Thyroid gland (tissue), 4 donors: ENCODE measurements at regions not wholly inside any gene's neighbourhood (a gene's known extent, or its start where the extent isn't known, plus 50 kb on each side); places are given as distances from the start of the nearest gene placed in this dataset.

Experiments
- DNase-seq, 2 donors: peaks; one replicate each; pipeline ENCODE4 v3.0.0-alpha.2; 2019
- H3K27ac ChIP-seq, 3 donors: fragments of 200-600 bp; sonication (generic); 1 replicate in 2 of 3; 2 replicates in 1 of 3; pipeline ENCODE4 v1.5.1; 2016 to 2019; ENCODE audit warnings: mild to moderate bottlenecking in 1 of 3, moderate library complexity in 1 of 3
- H3K27me3 ChIP-seq: fragments of 200-600 bp; sonication (generic); one replicate; pipeline ENCODE4 v1.5.1; 2019
- H3K36me3 ChIP-seq, 2 donors: fragments of 200-600 bp; sonication (generic); one replicate each; pipeline ENCODE4 v1.5.1; 2016 to 2019
- H3K4me1 ChIP-seq, 2 donors: fragments of 200-600 bp; sonication (generic); one replicate each; pipeline ENCODE4 v1.5.1; 2017 to 2019
- H3K4me3 ChIP-seq, 3 donors: fragments of 200-600 bp; sonication (generic); replicated peaks in 1 of 3; 1 replicate in 2 of 3; 2 replicates in 1 of 3; pipeline ENCODE4 v1.5.1; 2016; ENCODE audit warnings: mild to moderate bottlenecking in 1 of 3
- H3K9me3 ChIP-seq: fragments of 200-600 bp; sonication (generic); one replicate; pipeline ENCODE4 v1.5.1; 2017
- POLR2A ChIP-seq, 2 donors: fragments of 450-650 bp; IDR thresholded peaks; one replicate each; pipeline ENCODE4 v1.6.1; 2017; ENCODE audit warnings: antibody characterized with exemption in 2 of 2, mild to moderate bottlenecking in 2 of 2, moderate library complexity in 1 of 2
- WGBS, 2 donors: methylation state at CpG; one replicate each; pipeline ENCODE4 v1.1.5; 2017; 5-methylcytosine and 5-hydroxymethylcytosine counted together
- intact Hi-C: fragments of 100-400 bp; cut with DNase I; formaldehyde crosslinking; loops from one replicate; pipeline ENCODE4 v1.15.1; 2023
- TF ChIP-seq, protein P1 (sequence below), 6 experiments: fragments of 200-600 bp in 3 of 6; fragments of 450-650 bp in 3 of 6; sonication (generic) in 3 of 6; IDR thresholded peaks; one replicate each; pipeline ENCODE4 v1.5.1; 2016 to 2019; ENCODE audit warnings: antibody characterized with exemption in 6 of 6, mild to moderate bottlenecking in 2 of 6, inconsistent platforms in 1 of 6, moderate library complexity in 1 of 6

DNA sequence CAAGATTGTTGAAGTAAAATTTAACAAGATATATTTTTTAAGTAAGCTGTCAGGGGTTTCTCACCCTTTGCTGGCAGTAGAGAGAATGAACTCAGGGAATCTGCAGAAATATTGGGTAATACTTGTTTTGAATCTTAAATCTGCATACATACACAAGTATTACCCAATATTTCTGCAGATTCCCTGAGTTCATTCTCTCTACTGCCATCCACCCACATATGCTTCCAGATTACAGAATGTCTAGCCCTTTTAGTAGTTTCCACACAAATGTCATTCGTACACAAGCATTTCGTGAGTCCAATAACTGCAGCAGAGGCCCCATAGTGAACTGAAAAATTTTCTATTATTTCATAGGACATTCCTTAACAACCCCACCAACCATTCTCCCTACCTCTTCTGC lies 69.6 kb upstream of the TNFRSF21 start:
- intact Hi-C loops = no loop called here
- DNase-seq = no peak
- Histone ChIP-seq H3K9me3 (no peaks in the 10 kb centered on the region), H3K27me3 (no peaks in the 10 kb centered on the region), H3K4me1 (no peaks in the 10 kb centered on the region), H3K4me3 (no peak overlapping the region), H3K27ac (no peak overlapping the region), H3K36me3 (no peaks in the 10 kb centered on the region)
- TF ChIP-seq, protein P1, sequence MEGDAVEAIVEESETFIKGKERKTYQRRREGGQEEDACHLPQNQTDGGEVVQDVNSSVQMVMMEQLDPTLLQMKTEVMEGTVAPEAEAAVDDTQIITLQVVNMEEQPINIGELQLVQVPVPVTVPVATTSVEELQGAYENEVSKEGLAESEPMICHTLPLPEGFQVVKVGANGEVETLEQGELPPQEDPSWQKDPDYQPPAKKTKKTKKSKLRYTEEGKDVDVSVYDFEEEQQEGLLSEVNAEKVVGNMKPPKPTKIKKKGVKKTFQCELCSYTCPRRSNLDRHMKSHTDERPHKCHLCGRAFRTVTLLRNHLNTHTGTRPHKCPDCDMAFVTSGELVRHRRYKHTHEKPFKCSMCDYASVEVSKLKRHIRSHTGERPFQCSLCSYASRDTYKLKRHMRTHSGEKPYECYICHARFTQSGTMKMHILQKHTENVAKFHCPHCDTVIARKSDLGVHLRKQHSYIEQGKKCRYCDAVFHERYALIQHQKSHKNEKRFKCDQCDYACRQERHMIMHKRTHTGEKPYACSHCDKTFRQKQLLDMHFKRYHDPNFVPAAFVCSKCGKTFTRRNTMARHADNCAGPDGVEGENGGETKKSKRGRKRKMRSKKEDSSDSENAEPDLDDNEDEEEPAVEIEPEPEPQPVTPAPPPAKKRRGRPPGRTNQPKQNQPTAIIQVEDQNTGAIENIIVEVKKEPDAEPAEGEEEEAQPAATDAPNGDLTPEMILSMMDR (IDR thresholded peaks at IDR 0.05) = no peak
- whole genome bisulfite sequencing, 2 donors = 92 to 94% methylated on average over 2 of the region's 2 CpGs

DNA sequence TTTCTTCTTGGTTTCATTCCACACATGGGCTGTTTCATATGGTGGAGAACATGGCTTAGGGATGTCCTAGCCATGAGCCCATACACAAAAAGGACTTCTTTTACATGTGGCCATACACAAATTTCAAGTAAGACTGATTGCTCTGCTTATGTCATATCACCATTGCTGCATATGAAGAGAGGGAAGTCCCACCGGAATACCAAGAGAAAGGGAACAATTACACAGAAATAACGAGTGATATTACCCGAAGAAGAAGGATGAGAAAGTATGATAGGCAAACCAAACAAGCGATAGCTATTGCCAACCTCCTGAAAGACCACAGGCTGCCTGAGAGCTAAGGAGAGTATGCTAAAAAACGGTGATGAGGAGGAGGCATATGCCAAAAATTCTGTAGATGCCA lies 70.5 kb upstream of the TNFRSF21 start:
- intact Hi-C loops = no loop called here
- TF ChIP-seq POLR2A (IDR thresholded peaks at IDR 0.05) = no peak
- TF ChIP-seq, protein P1 (IDR thresholded peaks at IDR 0.05) = no peak
- WGBS, 2 donors = 80 to 92% methylated on average over 5 of the region's 5 CpGs
- no peak overlapping the region for H3K27ac ChIP-seq
- no peak overlapping the region for H3K4me3 ChIP-seq
- H3K4me1 ChIP-seq = no peaks in the 10 kb centered on the region
- H3K27me3 ChIP-seq = no peaks in the 10 kb centered on the region
- no peaks in the 10 kb centered on the region for H3K9me3 ChIP-seq
- H3K36me3 ChIP-seq = no peaks in the 10 kb centered on the region
- DNase-seq = no peak

DNA sequence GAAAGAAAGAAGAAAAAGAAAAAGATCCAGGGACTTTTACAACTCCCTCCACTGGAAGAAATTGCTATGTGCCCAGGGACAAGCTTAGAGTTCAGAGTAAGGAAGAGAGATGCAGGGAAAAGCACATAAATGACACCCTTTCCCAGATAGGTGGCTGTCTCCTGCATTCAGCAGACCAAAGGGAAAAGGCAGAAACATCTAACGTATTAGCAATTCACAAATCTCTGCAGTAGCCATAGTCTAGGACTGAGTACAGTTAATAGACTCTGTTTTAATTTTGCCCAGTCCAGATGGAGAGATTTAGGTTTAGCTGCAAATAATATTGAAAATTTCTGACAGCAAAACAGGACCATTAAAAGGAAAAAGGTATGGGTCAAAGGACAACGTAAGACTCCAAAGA lies 71.3 kb upstream of the TNFRSF21 start:
- H3K4me3 ChIP-seq = no peak overlapping the region
- no peaks in the 10 kb centered on the region for H3K9me3 ChIP-seq
- intact Hi-C loops = no loop called here
- no peak overlapping the region for H3K27ac ChIP-seq
- no peaks in the 10 kb centered on the region for H3K4me1 ChIP-seq
- 82 to 85% methylated on average over 2 of the region's 2 CpGs for WGBS, 2 donors
- H3K27me3 ChIP-seq = no peaks in the 10 kb centered on the region
- no peaks in the 10 kb centered on the region for H3K36me3 ChIP-seq
- no peak for TF ChIP-seq POLR2A (IDR thresholded peaks at IDR 0.05)
- TF ChIP-seq, protein P1 (IDR thresholded peaks at IDR 0.05) = no peak
- no peak for DNase-seq

DNA sequence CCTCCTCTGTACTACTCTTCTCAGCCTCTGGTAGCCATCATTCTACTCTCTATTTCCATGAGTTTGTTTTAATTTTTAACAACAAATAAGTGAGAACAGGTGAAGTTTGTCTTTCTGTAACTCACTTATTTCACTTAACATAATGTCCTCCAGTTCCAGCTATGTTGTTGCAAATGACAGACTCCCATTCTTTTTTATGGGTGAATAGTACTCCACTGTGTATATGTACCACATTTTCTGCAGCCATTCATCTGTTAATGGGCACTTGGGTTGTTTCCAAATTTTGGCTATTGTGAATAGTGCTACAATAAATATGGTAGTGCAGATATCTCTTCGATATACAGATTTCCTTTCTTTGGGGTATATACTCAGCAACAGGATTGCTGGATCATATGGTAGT lies 73.7 kb upstream of the TNFRSF21 start:
- Histone ChIP-seq H3K9me3 (no peaks in the 10 kb centered on the region), H3K4me3 (no peak overlapping the region), H3K27ac (no peak overlapping the region), H3K27me3 (no peaks in the 10 kb centered on the region), H3K36me3 (no peaks in the 10 kb centered on the region), H3K4me1 (no peaks in the 10 kb centered on the region)
- WGBS, 2 donors = 93 to 97% methylated on average over 1 of the region's 1 CpG
- intact Hi-C loops = no loop called here
- DNase-seq = no peak
- no peak for TF ChIP-seq POLR2A (IDR thresholded peaks at IDR 0.05)
- TF ChIP-seq, protein P1 (IDR thresholded peaks at IDR 0.05) = no peak

DNA sequence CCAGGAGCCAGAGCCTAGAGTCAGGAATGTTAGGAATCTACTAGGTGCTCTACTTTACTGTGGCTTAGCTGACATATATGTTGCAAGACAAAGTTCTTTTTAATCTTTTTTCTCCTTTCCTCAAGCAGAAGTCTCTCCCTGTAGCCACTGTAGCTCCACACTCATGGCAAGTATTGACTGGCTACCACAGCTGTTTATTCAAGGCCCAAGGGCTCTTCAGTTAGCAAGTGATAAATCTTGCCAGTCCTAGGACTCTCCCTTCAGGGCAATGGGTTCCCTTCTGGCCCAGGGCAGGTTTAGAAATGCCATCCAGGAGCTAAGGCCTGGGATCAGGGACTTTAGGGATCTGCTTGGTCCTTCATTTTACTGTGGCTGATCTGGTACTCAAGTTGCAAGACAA lies 82.0 kb upstream of the TNFRSF21 start:
- DNase-seq = no peak

More for the DNA sequence above, 82.0 kb upstream of the TNFRSF21 start:
- H3K4me1 ChIP-seq = no peaks in the 10 kb centered on the region
- intact Hi-C loops = no loop called here
- no peaks in the 10 kb centered on the region for H3K27me3 ChIP-seq
- no peak overlapping the region for H3K4me3 ChIP-seq
- no peaks in the 10 kb centered on the region for H3K9me3 ChIP-seq
- H3K36me3 ChIP-seq = no peaks in the 10 kb centered on the region
- TF ChIP-seq, protein P1 (IDR thresholded peaks at IDR 0.05) = no peak
- no peak for TF ChIP-seq POLR2A (IDR thresholded peaks at IDR 0.05)
- H3K27ac ChIP-seq = no peak overlapping the region
